Adrenal gland (tissue), 9 donors: ENCODE measurements at regions not wholly inside any gene's neighbourhood (a gene's known extent, or its start where the extent isn't known, plus 50 kb on each side); places are given as distances from the start of the nearest gene placed in this dataset.

Source experiments
- DNase-seq, 7 donors: peaks; one replicate each; pipeline ENCODE4 v3.0.0-alpha.2; 2019 to 2020
- H3K27ac ChIP-seq, 5 donors: fragments of 200-600 bp; sonication (generic) in 4 of 5; 1 replicate in 3 of 5; 2 replicates in 2 of 5; pipeline versions ENCODE4 v1.5.1 to v1.8.0; 2016 to 2020; ENCODE audit warnings: mild to moderate bottlenecking in 1 of 5
- H3K27me3 ChIP-seq: fragments of 200-600 bp; 2 replicates; pipeline ENCODE4 v1.8.0; 2021
- H3K36me3 ChIP-seq, 2 donors: fragments of 200-600 bp; replicated peaks in 1 of 2; 1 replicate in 1 of 2; 2 replicates in 1 of 2; pipeline versions ENCODE4 v1.5.1 to v1.8.0; 2018 to 2022
- H3K4me1 ChIP-seq, 2 donors: fragments of 200-600 bp; replicated peaks in 1 of 2; 1 replicate in 1 of 2; 2 replicates in 1 of 2; pipeline versions ENCODE4 v1.5.1 to v1.8.0; 2018 to 2021
- H3K4me3 ChIP-seq, 4 donors: fragments of 200-600 bp; sonication (generic) in 3 of 4; one replicate each; pipeline ENCODE4 v1.5.1; 2016 to 2018
- H3K9me3 ChIP-seq, 3 donors: fragments of 200-600 bp; sonication (generic) in 1 of 3; replicated peaks in 1 of 3; 1 replicate in 2 of 3; 2 replicates in 1 of 3; pipeline versions ENCODE4 v1.5.1 to v1.8.0; 2016 to 2021
- CTCF ChIP-seq, 6 experiments: fragments of 450-650 bp in 4 of 6; fragments of 200-600 bp in 2 of 6; sonication (generic) in 1 of 6; IDR thresholded peaks; 1 replicate in 5 of 6; 2 replicates in 1 of 6; pipeline versions ENCODE4 v1.5.1 to v1.8.0; 2016 to 2021; ENCODE audit warnings: antibody characterized with exemption in 6 of 6, mild to moderate bottlenecking in 2 of 6, moderate library complexity in 1 of 6
- POLR2A ChIP-seq, 2 donors: fragments of 450-650 bp; IDR thresholded peaks; one replicate each; pipeline ENCODE4 v1.6.1; 2017; ENCODE audit warnings: antibody characterized with exemption in 2 of 2, mild to moderate bottlenecking in 2 of 2, moderate library complexity in 1 of 2
- WGBS, 4 donors: extraction: QIAGEN DNeasy Blood & Tissue Kit in 2 of 4; methylation state at CpG; one replicate each; pipeline versions ENCODE4 v1.1.5 to v1.1.7; 2013 to 2017; 5-methylcytosine and 5-hydroxymethylcytosine counted together
- intact Hi-C, 2 donors: fragments of 100-400 bp; cut with DNase I; formaldehyde crosslinking; loops; one replicate each; pipeline versions ENCODE4 v1.14.1 to v1.15.0; 2022 to 2023
- donor health status: healthy with polysubstance abuse.
- donor health status: Bipolar disorder and iron deficiency.
- donor health status: DM: yes; HTN: yes; CAD: no.
- donor health status: DM: no; HTN: no; CAD: no.
- donor health status: DM: no; HTN: no; CAD: no.

- no peak overlapping the region for H3K4me3 ChIP-seq
- DNase-seq, result no peak
- no peak overlapping the region for H3K27ac ChIP-seq
- no peaks in the 10 kb centered on the region for H3K36me3 ChIP-seq
- H3K9me3 ChIP-seq, result no peaks in the 10 kb centered on the region
- intact Hi-C loops, result no loop called here
- H3K4me1 ChIP-seq, result no peaks in the 10 kb centered on the region
- TF ChIP-seq CTCF (IDR thresholded peaks at IDR 0.05), result no peak
- TF ChIP-seq POLR2A (IDR thresholded peaks at IDR 0.05), result no peak
- no peaks in the 10 kb centered on the region for H3K27me3 ChIP-seq
- 27 to 36% (median 32%) methylated on average over 1 of the region's 1 CpG for WGBS, 4 donors
These were observed 149.5 kb upstream of the B3GALT2 start for GRCh38 chr1:193335806-193336428.

GRCh38 chr1:193333166-193333565 is 146.8 kb upstream of the B3GALT2 start:
- H3K36me3 ChIP-seq, result no peaks in the 10 kb centered on the region
- 86 to 92% (median 88%) methylated on average over 3 of the region's 3 CpGs for WGBS, 4 donors
- H3K27ac ChIP-seq, result no peak overlapping the region
- H3K27me3 ChIP-seq, result no peaks in the 10 kb centered on the region
- H3K4me1 ChIP-seq, result no peaks in the 10 kb centered on the region
- H3K4me3 ChIP-seq, result no peak overlapping the region
- no peak for TF ChIP-seq CTCF (IDR thresholded peaks at IDR 0.05)
- no peak for DNase-seq
- peaks cover 0 to 5% (median 0%) of the 10 kb centered on the region in 3 donors for H3K9me3 ChIP-seq
- intact Hi-C loops, result no loop called here

- 86 to 93% (median 91%) methylated on average over 1 of the region's 1 CpG for WGBS, 4 donors
- no peak for DNase-seq
- intact Hi-C loops, result no loop called here
These were observed 139.9 kb upstream of the B3GALT2 start for GRCh38 chr1:193326296-193326695.

GRCh38 chr1:193325771-193326170 is 139.4 kb upstream of the B3GALT2 start:
- TF ChIP-seq POLR2A (IDR thresholded peaks at IDR 0.05), result no peak
- TF ChIP-seq CTCF (IDR thresholded peaks at IDR 0.05), result no peak
- intact Hi-C loops, result no loop called here
- WGBS, 4 donors, result 90 to 96% (median 92%) methylated on average over 4 of the region's 4 CpGs

More at GRCh38 chr1:193326296-193326695, 139.9 kb upstream of the B3GALT2 start:
- H3K27ac ChIP-seq, result no peak overlapping the region
- peaks cover 0 to 5% (median 0%) of the 10 kb centered on the region in 3 donors for H3K9me3 ChIP-seq
- no peaks in the 10 kb centered on the region for H3K36me3 ChIP-seq
- H3K27me3 ChIP-seq, result no peaks in the 10 kb centered on the region
- no peak overlapping the region for H3K4me3 ChIP-seq
- TF ChIP-seq CTCF (IDR thresholded peaks at IDR 0.05), result no peak
- no peak for TF ChIP-seq POLR2A (IDR thresholded peaks at IDR 0.05)
- no peaks in the 10 kb centered on the region for H3K4me1 ChIP-seq

More at GRCh38 chr1:193325771-193326170, 139.4 kb upstream of the B3GALT2 start:
- Histone ChIP-seq H3K27ac (no peak overlapping the region), H3K9me3 (peaks cover 0 to 5% (median 0%) of the 10 kb centered on the region in 3 donors), H3K4me3 (no peak overlapping the region), H3K27me3 (no peaks in the 10 kb centered on the region), H3K36me3 (no peaks in the 10 kb centered on the region), H3K4me1 (no peaks in the 10 kb centered on the region)
- no peak for DNase-seq
